ENCODE measurements at regions not wholly inside any gene's neighbourhood (a gene's known extent, or its start where the extent isn't known, plus 50 kb on each side); places are given as distances from the start of the nearest gene placed in this dataset.

GRCh38 chr16:59913666-59914065 is 1179.5 kb upstream of the GOT2 start (continued):
- TF ChIP-seq USF2 (IDR thresholded peaks at IDR 0.05; ENCODE audit: borderline replicate concordance, low read depth, low read length) (no peak), GABPA (IDR thresholded peaks at IDR 0.05; ENCODE audit: low read depth) (no peak)

DNA sequence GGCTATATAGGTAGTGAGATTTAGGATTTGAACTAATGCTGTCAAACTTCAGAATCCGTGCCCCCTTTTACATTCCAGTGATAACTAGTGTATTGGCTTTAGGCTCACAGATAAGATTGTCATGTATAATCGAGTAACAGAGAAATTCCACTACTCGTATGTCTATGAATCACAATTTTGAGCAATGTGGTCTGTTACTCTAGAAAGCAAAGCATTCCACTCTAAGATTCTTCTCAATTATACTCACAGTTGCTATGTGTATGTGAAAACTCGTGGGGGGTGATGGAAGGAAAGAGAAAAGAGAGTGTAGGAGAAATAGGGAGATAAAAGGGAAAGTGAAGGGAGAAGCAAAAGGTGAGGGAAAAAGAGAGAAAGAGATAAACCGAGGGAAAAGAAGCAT is 1175.1 kb upstream of the GOT2 start:
- 11% methylated on average over 5 of the region's 5 CpGs for WGBS (ENCODE audit: low lambda C conversion rate)
- ChIA-PET POLR2A (no interaction called here), CTCF (no interaction called here)
- Histone ChIP-seq H3K79me2 (ENCODE audit: insufficient read depth) (no peaks in the 10 kb centered on the region), H3K9ac (no peak overlapping the region), H3K36me3 (replicated peaks in 1 of 2; ENCODE audit: control insufficient read depth in 1 of 2, insufficient read depth in 2 of 2, low read length in 1 of 2) (no peaks in the 10 kb centered on the region), H2AFZ (ENCODE audit: low read depth) (no peak overlapping the region), H4K20me1 (ENCODE audit: insufficient read depth) (no peaks in the 10 kb centered on the region), H3K4me1 (ENCODE audit: control insufficient read depth in 1 of 2, insufficient read depth in 2 of 2, low read depth in 1 of 2, low read length in 1 of 2) (no peaks in the 10 kb centered on the region), H3K9me2 (no peaks in the 10 kb centered on the region), H3K4me3 (ENCODE audit: low read depth in 2 of 2, low read length in 1 of 2) (no peak overlapping the region), H3K27me3 (ENCODE audit: insufficient read depth) (no peaks in the 10 kb centered on the region), H3K27ac (ENCODE audit: low read depth in 2 of 2, low read length in 1 of 2) (no peak overlapping the region), H3F3A (replicated peaks; ENCODE audit: insufficient read depth) (no peaks in the 10 kb centered on the region), H3K4me2 (no peak overlapping the region), H3K9me3 (no peaks in the 10 kb centered on the region)
- DNase-seq = no peak
- no peak for TF ChIP-seq USF2 (IDR thresholded peaks at IDR 0.05; ENCODE audit: borderline replicate concordance, low read depth, low read length)
- no peak for TF ChIP-seq ELF1 (IDR thresholded peaks at IDR 0.05)
- TF ChIP-seq JUND (IDR thresholded peaks at IDR 0.05) = no peak
- no peak for TF ChIP-seq USF1 (IDR thresholded peaks at IDR 0.05; ENCODE audit: borderline replicate concordance, low read depth)
- TF ChIP-seq GATA2 (CRISPR knock-in tag; IDR thresholded peaks at IDR 0.05) = no peak

GRCh38 chr16:59907611-59908010 is 1173.5 kb upstream of the GOT2 start:
- no peak overlapping the region for H3K27ac ChIP-seq (ENCODE audit: low read depth in 2 of 2, low read length in 1 of 2)
- H3K4me3 ChIP-seq (ENCODE audit: low read depth in 2 of 2, low read length in 1 of 2) = no peak overlapping the region
- H3K36me3 ChIP-seq (replicated peaks in 1 of 2; ENCODE audit: control insufficient read depth in 1 of 2, insufficient read depth in 2 of 2, low read length in 1 of 2) = no peaks in the 10 kb centered on the region
- ChIA-PET POLR2A (no interaction called here), CTCF (no interaction called here)
- H3K9me3 ChIP-seq = no peaks in the 10 kb centered on the region
- H3K4me2 ChIP-seq = no peak overlapping the region
- H3K27me3 ChIP-seq (ENCODE audit: insufficient read depth) = no peaks in the 10 kb centered on the region
- H3K79me2 ChIP-seq (ENCODE audit: insufficient read depth) = no peaks in the 10 kb centered on the region
- no peak overlapping the region for H3K9ac ChIP-seq
- no peak for DNase-seq
- 39% methylated on average over 4 of the region's 4 CpGs for WGBS (ENCODE audit: low lambda C conversion rate)
- H4K20me1 ChIP-seq (ENCODE audit: insufficient read depth) = no peaks in the 10 kb centered on the region
- H2AFZ ChIP-seq (ENCODE audit: low read depth) = no peak overlapping the region
- no peaks in the 10 kb centered on the region for H3K9me2 ChIP-seq
- H3F3A ChIP-seq (replicated peaks; ENCODE audit: insufficient read depth) = no peaks in the 10 kb centered on the region
- H3K4me1 ChIP-seq (ENCODE audit: control insufficient read depth in 1 of 2, insufficient read depth in 2 of 2, low read depth in 1 of 2, low read length in 1 of 2) = no peaks in the 10 kb centered on the region
- TF ChIP-seq EZH2phosphoT487 (IDR thresholded peaks at IDR 0.05; ENCODE audit: borderline replicate concordance, low read depth) = no peak
- TF ChIP-seq TEAD4 (IDR thresholded peaks at IDR 0.05; ENCODE audit: borderline replicate concordance, insufficient read depth) = no peak
- no peak for TF ChIP-seq NFIC (IDR thresholded peaks at IDR 0.05; ENCODE audit: borderline replicate concordance)
- TF ChIP-seq ZBTB33 (IDR thresholded peaks at IDR 0.05; ENCODE audit: borderline replicate concordance, low read depth) = no peak
- TF ChIP-seq RAD21 (IDR thresholded peaks at IDR 0.05; ENCODE audit: low read length) = no peak
- no peak for TF ChIP-seq MEF2A (IDR thresholded peaks at IDR 0.05; ENCODE audit: borderline replicate concordance, low read depth)
- TF ChIP-seq JUND (IDR thresholded peaks at IDR 0.05) = no peak
- TF ChIP-seq, protein P1, sequence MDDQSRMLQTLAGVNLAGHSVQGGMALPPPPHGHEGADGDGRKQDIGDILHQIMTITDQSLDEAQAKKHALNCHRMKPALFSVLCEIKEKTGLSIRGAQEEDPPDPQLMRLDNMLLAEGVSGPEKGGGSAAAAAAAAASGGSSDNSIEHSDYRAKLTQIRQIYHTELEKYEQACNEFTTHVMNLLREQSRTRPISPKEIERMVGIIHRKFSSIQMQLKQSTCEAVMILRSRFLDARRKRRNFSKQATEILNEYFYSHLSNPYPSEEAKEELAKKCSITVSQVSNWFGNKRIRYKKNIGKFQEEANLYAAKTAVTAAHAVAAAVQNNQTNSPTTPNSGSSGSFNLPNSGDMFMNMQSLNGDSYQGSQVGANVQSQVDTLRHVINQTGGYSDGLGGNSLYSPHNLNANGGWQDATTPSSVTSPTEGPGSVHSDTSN (IDR thresholded peaks at IDR 0.05) = no peak
- no peak for TF ChIP-seq TCF12 (IDR thresholded peaks at IDR 0.05)
- TF ChIP-seq ELF1 (IDR thresholded peaks at IDR 0.05) = no peak
- TF ChIP-seq RCOR1 (IDR thresholded peaks at IDR 0.05; ENCODE audit: low read length) = no peak
- TF ChIP-seq IRF3 (IDR thresholded peaks at IDR 0.05; ENCODE audit: low read depth, low read length) = no peak
- TF ChIP-seq, protein P2, sequence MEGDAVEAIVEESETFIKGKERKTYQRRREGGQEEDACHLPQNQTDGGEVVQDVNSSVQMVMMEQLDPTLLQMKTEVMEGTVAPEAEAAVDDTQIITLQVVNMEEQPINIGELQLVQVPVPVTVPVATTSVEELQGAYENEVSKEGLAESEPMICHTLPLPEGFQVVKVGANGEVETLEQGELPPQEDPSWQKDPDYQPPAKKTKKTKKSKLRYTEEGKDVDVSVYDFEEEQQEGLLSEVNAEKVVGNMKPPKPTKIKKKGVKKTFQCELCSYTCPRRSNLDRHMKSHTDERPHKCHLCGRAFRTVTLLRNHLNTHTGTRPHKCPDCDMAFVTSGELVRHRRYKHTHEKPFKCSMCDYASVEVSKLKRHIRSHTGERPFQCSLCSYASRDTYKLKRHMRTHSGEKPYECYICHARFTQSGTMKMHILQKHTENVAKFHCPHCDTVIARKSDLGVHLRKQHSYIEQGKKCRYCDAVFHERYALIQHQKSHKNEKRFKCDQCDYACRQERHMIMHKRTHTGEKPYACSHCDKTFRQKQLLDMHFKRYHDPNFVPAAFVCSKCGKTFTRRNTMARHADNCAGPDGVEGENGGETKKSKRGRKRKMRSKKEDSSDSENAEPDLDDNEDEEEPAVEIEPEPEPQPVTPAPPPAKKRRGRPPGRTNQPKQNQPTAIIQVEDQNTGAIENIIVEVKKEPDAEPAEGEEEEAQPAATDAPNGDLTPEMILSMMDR (IDR thresholded peaks at IDR 0.05) = no peak
- no peak for TF ChIP-seq FOXM1 (IDR thresholded peaks at IDR 0.05; ENCODE audit: low read depth)
- TF ChIP-seq FOSL2 (IDR thresholded peaks at IDR 0.05; ENCODE audit: borderline replicate concordance, low read depth) = no peak

Data from SK-N-SH (cell line).